IPS-NIHi7 (cell line): ENCODE measurements at regions not wholly inside any gene's neighbourhood (a gene's known extent, or its start where the extent isn't known, plus 50 kb on each side); places are given as distances from the start of the nearest gene placed in this dataset.
"Not testable (repeated sequence)": the region's sequence is repeated elsewhere in the genome, so short reads cannot be mapped to it uniquely, and the experiment has no call there.

Experiments
- DNase-seq: peaks from one replicate; pipeline ENCODE4 v3.0.0; 2012; ENCODE audit warnings: mixed read lengths; ENCODE audit errors: extremely low spot score

DNA sequence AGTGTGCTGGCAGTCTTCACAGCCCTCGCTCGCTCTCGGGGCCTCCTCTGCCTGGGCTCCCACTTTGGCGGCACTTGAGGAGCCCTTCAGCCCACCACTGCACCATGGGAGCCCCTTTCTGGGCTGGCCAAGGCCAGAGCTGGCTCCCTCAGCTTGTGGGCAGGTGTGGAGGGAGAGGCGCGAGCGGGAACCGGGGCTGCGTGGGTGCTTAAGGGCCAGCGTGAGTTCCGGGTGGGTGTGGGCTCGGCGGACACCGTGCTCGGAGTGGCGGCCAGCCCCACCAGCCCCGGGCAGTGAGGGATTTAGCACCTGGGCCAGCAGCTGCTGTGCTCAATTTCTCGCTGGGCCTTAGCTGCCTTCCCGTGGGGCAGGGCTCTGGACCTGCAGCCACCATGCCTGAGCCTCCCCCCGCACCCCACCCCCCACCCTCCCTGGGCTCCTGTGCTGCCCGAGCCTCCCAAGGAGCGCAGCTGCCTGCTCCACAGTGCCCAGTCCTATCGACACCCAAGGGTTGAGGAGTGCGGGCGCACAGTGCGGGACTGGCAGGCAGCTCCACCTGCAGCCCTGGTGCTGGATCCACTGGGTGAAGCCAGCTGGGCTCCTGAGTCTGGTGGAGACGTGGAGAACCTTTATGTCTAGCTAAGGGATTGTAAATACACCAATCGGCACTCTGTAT lies 684.4 kb upstream of the GOLIM4 start:
- not testable (repeated sequence) for DNase-seq

DNA sequence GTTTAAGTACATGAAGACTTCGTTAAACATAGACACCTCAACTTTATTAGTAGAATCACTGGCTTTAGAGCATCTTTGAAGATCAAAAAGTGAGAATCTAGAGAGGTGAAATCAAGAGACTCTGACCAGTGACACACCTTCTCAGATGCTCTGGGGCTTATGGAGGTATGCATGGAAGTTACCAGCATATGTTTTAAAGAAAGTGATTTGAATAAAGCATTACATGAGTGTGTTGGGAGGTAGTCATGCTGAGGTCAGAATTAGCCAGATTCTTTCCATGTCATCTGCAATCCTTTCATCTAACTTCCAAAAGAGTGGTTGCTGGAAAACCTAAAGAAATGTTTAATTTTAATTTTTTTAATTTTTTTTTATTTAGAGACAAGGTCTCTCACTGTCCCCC lies 658.0 kb upstream of the GOLIM4 start:
- no peak for DNase-seq

DNA sequence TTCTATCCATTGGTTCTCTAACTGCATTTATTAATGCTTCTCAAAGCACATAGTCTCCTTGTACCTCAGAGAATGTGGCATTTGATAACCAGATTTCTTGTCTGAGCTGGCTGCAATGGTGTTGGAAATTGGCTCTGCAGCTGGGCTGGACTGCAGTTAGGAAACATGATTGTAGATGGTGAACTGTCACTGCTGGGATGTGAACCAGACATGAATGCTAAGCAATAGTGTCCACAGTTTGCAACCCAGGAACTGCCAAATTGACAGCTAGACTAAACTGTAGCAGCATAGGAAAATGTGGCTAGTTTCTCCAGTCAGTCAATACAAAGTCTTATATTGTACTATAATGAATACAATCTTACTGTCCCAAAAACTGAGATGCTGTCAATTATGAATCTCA lies 656.6 kb upstream of the GOLIM4 start:
- DNase-seq: no peak

DNA sequence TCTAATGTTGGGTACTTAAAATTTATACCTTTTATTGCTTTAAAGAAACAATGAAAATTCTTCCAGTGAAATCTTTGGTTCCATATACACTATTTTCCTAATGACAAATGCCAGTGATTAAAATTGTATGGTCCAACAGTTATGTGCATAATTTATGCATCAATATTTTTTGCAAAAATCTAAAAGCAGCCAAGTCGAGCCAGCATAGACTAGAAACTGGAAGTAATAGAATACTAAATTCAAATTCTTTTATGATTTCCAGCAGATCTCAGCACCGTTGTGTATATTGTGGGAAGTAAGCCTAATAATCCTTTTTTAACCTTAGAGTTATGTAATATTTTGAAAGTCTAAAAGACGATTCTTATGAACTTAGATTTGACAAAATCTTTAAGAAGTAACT lies 652.0 kb upstream of the GOLIM4 start:
- DNase-seq: no peak

DNA sequence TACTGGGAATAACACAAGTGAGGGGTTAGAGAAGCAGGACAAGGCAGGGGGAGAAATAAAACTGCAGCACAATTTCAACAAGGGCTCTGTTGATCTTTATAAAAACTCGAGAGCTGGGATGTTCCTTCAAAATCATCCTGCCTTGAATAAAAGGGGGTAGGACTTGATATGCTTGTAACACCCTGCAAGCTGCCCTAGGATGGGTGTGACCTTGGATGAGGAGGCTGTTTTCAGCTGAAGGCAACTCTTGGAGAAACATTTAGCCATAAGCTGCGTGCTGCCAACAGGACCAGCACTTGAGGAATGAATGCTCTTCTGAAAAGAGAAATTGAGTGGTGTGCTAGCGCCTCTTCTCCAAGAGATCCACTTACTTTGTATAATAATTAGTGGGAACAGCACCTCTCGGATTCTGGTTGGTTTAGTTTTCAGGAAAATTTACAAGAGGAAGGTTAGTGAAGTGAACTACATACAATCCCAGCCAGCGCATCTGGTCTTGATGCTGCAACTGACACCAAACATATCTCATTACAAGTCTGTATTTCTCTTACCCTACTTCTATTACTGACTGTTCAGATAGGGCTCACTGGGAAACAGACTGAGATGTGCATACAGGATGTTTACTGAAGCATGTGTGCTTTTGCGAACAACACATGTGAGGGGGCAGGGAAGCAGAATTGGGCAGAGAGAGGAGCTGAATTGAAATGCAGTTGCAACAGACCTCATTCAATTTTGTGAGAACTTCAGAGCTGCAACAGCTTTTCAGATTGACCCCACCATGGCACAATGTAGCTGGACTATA lies 643.0 kb upstream of the GOLIM4 start:
- no peak for DNase-seq

DNA sequence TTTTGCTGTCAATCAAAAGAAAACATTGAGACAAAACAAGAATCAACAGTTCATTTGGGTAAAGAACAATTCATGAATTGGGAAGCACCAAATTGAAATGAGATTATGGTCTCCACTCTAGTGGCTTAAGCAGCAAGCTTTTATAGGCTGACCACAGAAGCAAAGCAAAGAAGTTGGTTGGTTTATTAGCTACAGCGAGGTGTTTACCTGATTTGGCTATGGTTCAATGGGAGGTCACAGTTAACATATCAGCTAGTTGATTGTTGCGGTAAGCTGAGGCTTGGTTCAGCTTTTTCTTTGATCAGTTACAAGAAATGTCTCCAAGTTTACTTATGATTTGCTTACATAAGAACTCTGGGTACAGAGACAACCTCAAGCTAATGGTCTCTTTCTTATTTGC lies 640.5 kb upstream of the GOLIM4 start:
- DNase-seq: no peak

DNA sequence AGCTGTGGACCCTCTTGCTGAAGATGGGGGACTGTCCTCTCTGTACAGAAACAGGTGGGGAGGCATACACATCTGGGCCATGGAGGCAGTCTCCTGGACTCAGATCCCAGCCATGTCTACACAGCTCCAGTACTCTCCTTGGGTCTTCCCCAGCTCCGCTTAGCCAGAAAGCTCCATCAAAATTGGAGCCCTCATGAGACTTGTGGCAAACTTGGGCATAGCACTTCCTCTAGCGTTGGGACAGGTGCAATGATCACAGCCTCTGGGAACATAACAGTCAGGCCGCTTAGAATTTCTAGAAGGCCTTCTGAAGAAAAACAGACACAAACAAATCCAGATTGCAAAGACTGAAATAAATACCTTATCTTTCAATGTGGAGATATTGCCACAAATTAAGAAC lies 634.3 kb upstream of the GOLIM4 start:
- no peak for DNase-seq

DNA sequence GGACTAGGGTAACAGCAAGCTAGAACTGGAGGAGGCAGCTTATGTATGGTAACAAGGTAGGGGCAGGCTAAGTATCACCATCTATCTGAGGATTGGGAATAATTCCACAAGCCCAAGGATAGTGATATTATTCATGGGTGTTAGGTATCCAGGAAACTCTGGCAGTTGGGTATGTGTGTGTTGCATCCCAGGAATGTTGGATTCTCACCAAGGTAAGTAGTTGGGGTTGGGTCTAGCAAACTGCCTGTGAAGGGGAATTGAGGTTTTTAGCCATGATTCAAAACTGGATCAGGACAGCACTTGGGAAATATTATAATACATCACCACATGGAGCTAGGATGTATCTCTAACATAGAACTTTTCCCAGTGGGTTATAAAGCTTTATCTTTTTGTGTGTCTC lies 626.4 kb upstream of the GOLIM4 start:
- DNase-seq: no peak

DNA sequence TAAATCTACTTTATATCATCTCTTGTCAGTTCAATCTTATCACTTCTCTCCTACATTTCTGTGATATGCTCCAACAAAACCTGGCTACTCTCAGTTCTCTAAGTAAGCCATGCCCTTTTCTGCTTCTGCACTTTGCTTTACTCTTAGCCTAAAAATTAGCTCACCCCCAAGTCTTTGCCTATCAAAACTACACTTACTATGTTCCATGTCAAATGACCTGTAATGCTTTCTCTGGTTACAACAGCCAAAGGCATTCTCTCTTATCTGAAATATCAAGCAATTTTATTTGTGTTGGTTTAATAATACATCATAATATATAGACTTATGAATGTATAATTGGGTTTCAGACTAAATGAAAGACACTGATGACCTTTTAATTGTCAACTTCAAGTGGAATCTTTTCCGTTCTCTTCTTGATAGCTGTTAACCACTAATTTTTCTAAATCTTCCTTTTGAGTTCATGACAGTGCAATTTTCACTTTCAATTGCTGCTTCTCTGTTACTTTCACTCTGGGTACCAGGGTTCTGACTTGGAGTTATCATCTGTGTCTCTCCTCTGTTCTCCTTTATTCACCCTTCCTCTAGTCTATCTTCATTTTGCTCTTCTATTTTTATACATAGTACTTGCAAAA lies 619.0 kb upstream of the GOLIM4 start:
- DNase-seq: no peak

DNA sequence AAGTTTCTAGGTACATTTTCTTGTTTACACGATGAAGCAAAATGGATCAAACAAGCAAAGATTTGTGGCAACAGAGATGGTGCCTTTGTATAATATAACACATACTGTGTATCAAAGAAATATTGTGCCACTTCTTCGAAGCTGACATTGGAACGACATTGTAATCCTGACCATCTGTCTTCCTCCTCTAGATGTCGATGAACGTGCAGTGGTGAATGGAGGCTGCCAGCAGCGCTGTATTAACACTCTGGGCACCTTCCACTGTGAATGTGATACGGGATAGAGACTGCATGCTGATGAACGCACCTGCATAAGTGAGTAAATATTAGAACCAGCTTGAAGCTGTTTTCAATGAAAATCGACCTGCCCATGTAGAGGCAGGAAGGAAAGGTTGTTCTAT lies 613.3 kb upstream of the GOLIM4 start:
- no peak for DNase-seq

DNA sequence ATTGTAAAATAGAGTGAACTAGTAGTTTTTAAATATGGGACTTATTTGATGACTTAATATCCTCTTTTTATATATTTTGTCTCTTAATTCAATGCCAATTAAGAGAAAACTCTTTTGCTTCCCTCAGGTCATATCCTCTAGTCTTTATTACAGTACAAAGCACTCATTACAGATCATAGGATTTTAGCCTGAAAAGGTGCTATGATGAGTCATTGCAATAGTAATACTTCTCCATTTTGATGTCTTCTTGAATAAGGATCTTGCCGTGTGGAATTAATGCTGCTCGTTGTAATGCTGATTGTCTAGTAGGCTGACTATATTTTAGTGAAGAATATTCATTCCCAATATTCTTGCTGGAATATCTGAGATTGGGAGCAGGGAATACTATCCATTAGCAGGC lies 612.2 kb upstream of the GOLIM4 start:
- no peak for DNase-seq

DNA sequence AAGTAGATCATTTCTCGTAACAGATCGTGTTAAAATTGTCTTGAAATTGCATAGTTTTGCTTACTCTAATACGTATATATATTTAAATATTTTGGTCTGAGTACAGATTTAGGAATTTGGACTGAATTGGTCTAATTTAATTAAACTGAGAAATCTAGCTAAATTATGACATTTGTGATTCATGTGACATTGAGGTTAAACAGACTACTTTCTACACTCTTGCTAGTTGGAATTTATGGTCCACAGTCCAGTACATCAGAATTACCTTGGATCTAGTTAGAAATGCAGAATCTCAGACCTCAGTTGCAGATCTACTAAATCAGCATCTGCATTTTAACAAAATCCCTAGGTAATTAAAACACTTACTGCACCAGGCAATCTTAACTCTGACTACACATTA lies 609.7 kb upstream of the GOLIM4 start:
- no peak for DNase-seq

DNA sequence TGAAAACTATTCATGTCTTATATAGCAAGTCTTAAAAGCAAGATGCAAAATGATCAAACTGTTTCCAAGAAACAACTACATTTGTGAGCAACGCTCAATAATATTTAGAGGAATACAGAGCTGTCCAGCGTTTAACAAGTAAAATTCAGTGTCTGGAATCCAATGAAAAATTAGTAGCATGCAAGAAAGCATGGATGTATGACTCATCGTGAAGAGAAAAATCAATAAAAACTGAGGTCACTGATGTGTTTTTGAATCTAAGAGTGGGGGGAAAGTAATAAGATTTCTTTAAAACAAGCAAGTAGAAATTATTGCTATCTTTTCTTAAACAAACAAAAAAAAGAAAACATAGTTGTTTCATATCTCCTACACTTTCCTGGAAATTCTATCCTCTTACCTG lies 600.3 kb upstream of the GOLIM4 start:
- no peak for DNase-seq

DNA sequence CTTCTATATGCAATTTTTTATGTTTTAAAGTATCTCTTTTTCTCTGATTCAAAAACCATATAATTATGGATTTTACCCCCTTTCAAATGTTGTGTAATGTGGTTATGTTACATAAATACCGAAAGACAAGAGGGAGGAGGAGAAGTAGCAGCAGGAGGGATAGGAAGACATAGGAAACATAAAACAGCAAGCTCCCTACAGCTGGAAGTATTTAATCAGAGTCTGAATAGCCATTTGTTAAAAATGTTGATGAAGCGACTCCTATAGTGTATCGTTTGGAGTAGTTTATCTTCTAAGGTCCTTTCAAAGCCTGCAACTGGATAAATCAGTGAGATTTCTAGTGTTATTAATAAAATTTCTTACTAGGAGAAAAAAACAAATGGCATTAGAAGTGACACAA lies 598.1 kb upstream of the GOLIM4 start:
- DNase-seq: no peak

DNA sequence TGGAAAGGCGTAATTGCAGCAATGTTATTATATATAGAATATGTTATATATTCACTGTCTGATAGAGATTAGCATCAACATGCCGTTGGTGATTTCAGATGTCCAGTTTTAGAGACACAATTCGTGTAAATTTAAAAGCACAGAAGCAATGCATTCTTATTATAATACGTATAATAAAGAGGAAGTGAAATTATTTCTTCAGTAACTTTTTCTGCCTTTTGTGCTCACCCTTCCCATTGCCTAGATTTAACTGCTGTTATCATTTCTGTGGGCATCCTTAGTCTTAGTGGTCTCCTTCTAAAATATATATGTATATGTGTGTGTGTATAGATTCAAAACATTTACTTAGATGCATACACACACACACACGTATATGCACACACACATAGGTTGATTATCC lies 592.5 kb upstream of the GOLIM4 start:
- no peak for DNase-seq

DNA sequence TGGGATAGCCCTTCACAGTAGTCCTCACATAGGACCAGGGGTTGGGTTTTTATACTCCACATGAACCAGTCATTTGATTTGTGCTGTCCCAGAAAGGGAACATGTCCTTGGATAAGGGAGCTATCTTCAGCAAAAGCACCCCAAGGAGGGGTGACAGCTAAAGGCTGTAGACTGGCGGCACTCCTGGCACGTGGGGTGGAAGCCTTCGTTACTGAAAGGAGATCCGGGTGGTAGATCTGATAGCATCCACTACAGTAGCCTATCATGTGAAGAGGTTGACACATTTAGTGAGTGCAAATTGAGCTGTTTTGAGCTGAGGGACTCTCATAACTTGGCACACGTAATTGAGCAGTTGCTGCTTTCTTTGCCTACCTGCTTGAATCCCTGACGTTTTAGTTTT lies 588.8 kb upstream of the GOLIM4 start:
- no peak for DNase-seq

DNA sequence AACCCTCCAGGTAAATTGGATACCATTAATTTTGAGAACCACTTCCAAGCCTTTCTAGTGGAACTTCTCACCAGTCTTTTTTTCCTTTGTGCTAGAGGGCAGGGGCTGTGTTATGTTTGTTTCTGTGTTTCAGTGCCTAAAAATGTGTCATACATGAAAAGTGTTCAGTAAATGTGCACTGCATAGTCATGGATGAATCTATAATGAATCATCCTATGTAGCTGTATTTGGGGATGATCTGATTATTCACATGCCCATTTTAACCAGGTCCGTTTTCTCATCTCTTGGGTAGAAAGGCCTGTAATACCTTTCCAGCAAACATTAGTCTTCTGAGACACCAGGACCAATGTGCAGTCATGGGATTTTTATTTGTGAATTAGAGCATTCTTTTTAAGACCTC lies 583.0 kb upstream of the GOLIM4 start:
- DNase-seq: no peak

DNA sequence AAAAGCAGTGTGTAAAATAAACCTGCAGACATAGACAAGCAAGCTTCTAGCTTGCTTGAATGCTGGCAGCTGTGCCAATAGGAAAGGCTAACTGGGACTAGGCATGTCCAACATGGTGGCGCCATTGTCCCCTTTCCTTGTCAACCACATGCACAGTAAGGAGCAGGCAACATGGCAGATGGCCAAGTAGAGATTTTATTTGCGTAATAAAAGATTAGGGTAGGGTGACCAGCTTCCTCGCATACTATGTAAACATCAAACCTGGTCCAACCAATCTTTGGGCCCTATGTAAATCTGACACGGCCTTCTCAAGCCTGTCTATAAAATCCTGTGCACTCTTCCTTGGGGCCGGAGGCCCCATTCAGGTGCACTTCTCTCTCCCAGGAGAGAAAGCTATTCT lies 575.4 kb upstream of the GOLIM4 start:
- DNase-seq: no peak

DNA sequence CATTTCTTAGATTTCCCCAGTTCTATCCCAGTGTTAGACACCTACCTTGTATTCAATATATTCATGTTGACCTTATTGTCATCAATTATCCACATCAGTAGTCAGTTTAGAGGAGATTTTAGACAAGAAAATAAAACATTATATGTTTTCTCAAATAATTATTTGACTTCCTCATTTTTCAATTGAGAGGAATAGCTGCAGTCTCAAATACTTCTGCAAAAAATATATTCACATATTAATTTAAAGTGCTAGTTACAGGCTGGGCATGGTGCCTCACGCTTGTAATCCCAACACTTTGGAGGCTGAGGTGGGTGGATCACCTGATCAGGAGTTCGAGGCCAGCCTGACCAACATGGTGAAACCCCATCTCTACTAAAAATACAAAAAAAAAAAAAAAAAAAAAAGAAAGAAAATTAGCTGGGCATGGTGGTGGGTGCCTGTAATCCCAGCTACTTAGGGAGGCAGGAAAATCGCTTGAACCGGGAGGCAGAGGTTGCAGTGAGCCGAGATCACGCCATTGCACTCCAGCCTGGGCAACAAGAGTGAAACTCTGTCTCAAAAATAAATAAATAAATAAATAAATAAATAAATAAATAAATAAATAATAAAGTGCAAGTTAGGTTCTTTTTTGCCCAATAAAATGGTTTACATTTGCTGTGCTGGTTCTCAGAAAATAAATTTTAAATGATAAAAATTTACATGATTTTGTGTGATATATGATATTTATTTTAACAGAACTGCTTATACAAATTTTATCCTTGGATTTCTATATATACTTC lies 565.3 kb upstream of the GOLIM4 start:
- not testable (repeated sequence) for DNase-seq

DNA sequence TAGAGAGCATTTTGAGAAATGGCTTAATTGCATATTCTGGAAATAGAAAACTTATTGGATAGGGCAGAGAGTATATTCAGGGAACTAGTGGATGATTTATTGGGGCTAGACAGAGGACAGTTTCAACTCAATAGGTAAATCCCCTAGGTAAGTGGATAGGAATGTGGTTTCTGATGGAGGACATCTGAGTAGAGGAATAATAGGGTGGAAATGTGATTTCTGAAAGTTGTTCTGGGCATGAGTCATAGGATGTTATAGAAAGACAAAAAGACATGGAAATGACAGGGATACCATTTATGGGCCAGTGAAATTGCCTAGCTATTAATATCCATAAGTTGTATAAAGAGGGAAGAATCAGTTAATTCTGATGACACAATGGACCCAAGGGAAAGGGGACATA lies 563.3 kb upstream of the GOLIM4 start:
- DNase-seq: no peak

DNA sequence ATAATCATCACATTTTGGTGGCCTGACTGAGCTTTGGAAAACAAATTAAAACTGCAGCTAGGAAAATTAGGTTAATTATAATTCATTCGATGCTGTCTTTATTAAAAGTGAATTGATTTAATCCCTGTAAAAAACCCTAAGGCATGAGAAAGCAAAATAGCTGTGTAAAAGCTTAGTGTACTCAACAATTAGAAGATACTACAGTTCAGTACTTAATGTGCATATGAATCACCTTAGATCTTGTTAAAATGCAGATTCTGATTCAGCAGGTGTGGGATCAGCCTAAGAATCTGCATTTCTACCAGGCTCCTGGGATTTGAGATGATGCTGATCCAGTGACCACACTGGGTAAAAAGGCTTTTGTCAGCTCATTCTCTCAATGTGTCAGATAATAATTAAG lies 559.9 kb upstream of the GOLIM4 start:
- no peak for DNase-seq

DNA sequence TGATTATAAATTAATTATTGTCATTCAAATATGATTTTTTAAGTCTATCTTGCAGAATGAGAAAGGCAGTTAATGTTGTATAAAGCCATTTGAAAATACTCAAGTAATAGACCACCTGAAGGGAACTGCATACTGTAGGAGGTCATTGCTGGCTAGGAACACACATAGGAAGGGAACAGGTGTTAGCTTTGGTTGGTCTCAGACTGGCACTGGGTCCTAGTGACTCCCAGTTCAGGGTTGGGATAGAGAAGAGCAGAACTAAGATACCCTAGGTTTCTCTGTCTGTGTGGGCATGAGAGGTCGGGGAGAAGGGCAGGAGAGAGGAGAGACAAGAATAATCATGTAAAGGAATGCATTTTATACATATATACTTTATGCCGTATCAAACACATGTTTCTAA lies 559.0 kb upstream of the GOLIM4 start:
- DNase-seq: no peak
